C4-2B (cell line): ENCODE measurements at regions not wholly inside any gene's neighbourhood (a gene's known extent, or its start where the extent isn't known, plus 50 kb on each side); places are given as distances from the start of the nearest gene placed in this dataset.
"Not testable (repeated sequence)": the region's sequence is repeated elsewhere in the genome, so short reads cannot be mapped to it uniquely, and the experiment has no call there.

Source experiments
- H3K27ac ChIP-seq: fragments of 450-650 bp; 2 replicates; pipeline ENCODE4 v1.5.1; 2017
- CTCF ChIP-seq: fragments of 450-650 bp; conservative IDR thresholded peaks from 2 replicates; pipeline ENCODE4 v1.5.1; 2017; ENCODE audit warnings: mild to moderate bottlenecking
- ZFX ChIP-seq: fragments of 450-650 bp; IDR thresholded peaks from 2 replicates; pipeline ENCODE4 v1.6.1; 2017

- TF ChIP-seq CTCF = no peak
- TF ChIP-seq ZFX = no peak
- H3K27ac ChIP-seq = no peak overlapping the region
Observed at GRCh38 chr16:26382586-26382985, 684.1 kb upstream of the C16orf82 start.

GRCh38 chr16:26386096-26386495 lies 680.6 kb upstream of the C16orf82 start:
- TF ChIP-seq ZFX = no peak
- no peak for TF ChIP-seq CTCF
- H3K27ac ChIP-seq = no peak overlapping the region

- TF ChIP-seq CTCF (no peak), ZFX (no peak)
- no peak overlapping the region for H3K27ac ChIP-seq
Observed at GRCh38 chr16:26391833-26392232, 674.9 kb upstream of the C16orf82 start.

GRCh38 chr16:26394409-26394808 lies 672.3 kb upstream of the C16orf82 start:
- H3K27ac ChIP-seq = no peak overlapping the region
- TF ChIP-seq ZFX (no peak), CTCF (no peak)

- H3K27ac ChIP-seq = no peak overlapping the region
- TF ChIP-seq ZFX (no peak), CTCF (no peak)
Observed at GRCh38 chr16:26395700-26396099, 671.0 kb upstream of the C16orf82 start.

GRCh38 chr16:26396511-26397235 lies 670.1 kb upstream of the C16orf82 start:
- TF ChIP-seq CTCF = no peak
- TF ChIP-seq ZFX = no peak
- no peak overlapping the region for H3K27ac ChIP-seq

GRCh38 chr16:26413780-26414179 lies 652.9 kb upstream of the C16orf82 start:
- TF ChIP-seq CTCF (no peak), ZFX (no peak)
- no peak overlapping the region for H3K27ac ChIP-seq

GRCh38 chr16:26419458-26419857 lies 647.3 kb upstream of the C16orf82 start:
- not testable (repeated sequence) for H3K27ac ChIP-seq
